Mesendoderm (in vitro differentiated cells): ENCODE measurements at regions not wholly inside any gene's neighbourhood (a gene's known extent, or its start where the extent isn't known, plus 50 kb on each side); places are given as distances from the start of the nearest gene placed in this dataset.

Experiments
- DNase-seq: peaks from one replicate; pipeline ENCODE4 v3.0.0; 2013
- H2AK5ac ChIP-seq: 2 replicates; pipeline ENCODE4 v1.6.1; 2013; ENCODE audit warnings: low read length, inconsistent platforms
- H2BK120ac ChIP-seq: 2 replicates; pipeline ENCODE4 v1.6.1; 2013; ENCODE audit warnings: low read depth, mild to moderate bottlenecking, low read length, moderate library complexity, mixed read lengths
- H2BK15ac ChIP-seq: replicated peaks from 2 replicates; pipeline ENCODE4 v1.6.1; 2013; ENCODE audit warnings: low read depth, mild to moderate bottlenecking, moderate library complexity
- H2BK5ac ChIP-seq: 2 replicates; pipeline ENCODE4 v1.6.1; 2013; ENCODE audit warnings: low read length, inconsistent platforms
- H3K18ac ChIP-seq: 2 replicates; pipeline ENCODE4 v1.6.1; 2013; ENCODE audit warnings: mild to moderate bottlenecking, low read length, mixed read lengths
- H3K23ac ChIP-seq: one replicate; pipeline ENCODE4 v1.6.1; 2013; ENCODE audit warnings: low read length
- H3K27ac ChIP-seq: 2 replicates; pipeline ENCODE4 v1.5.1; 2013; ENCODE audit warnings: low read depth, mild to moderate bottlenecking, inconsistent platforms, low read length, moderate library complexity
- H3K27me3 ChIP-seq: 2 replicates; pipeline ENCODE4 v1.6.1; 2013; ENCODE audit warnings: low read length, control low read depth, mild to moderate bottlenecking, inconsistent platforms; ENCODE audit not compliant: insufficient read depth, poor library complexity
- H3K36me3 ChIP-seq: 2 replicates; pipeline ENCODE4 v1.6.1; 2013; ENCODE audit warnings: low read length, inconsistent platforms; ENCODE audit not compliant: control insufficient read depth, insufficient read depth
- H3K4ac ChIP-seq: one replicate; pipeline ENCODE4 v1.6.1; 2013; ENCODE audit warnings: low read depth, mild to moderate bottlenecking, low read length, moderate library complexity
- H3K4me1 ChIP-seq: 2 replicates; pipeline ENCODE4 v1.6.1; 2013; ENCODE audit warnings: low read depth, low read length, inconsistent platforms; ENCODE audit not compliant: control insufficient read depth
- H3K4me2 ChIP-seq: 2 replicates; pipeline ENCODE4 v1.6.1; 2013; ENCODE audit warnings: low read length
- H3K4me3 ChIP-seq: 2 replicates; pipeline ENCODE4 v1.5.1; 2013; ENCODE audit warnings: mild to moderate bottlenecking, low read length
- H3K56ac ChIP-seq: one replicate; pipeline ENCODE4 v1.6.1; 2013; ENCODE audit warnings: low read length
- H3K79me1 ChIP-seq: 2 replicates; pipeline ENCODE4 v1.6.1; 2013; ENCODE audit warnings: low read length, inconsistent platforms
- H3K79me2 ChIP-seq: 2 replicates; pipeline ENCODE4 v1.6.1; 2013; ENCODE audit warnings: mild to moderate bottlenecking, low read length; ENCODE audit not compliant: control insufficient read depth, insufficient read depth
- H3K9ac ChIP-seq: 2 replicates; pipeline ENCODE4 v1.6.1; 2013; ENCODE audit warnings: low read length, inconsistent platforms
- H4K5ac ChIP-seq: one replicate; pipeline ENCODE4 v1.6.1; 2013; ENCODE audit warnings: low read length
- H4K8ac ChIP-seq: one replicate; pipeline ENCODE4 v1.6.1; 2013; ENCODE audit warnings: low read depth, mild to moderate bottlenecking, control low read depth, low read length, moderate library complexity
- WGBS: extraction: QIAGEN DNeasy Blood & Tissue Kit; methylation state at CpG from one replicate; pipeline ENCODE4 v1.1.7; 2013; ENCODE audit warnings: low lambda C conversion rate, missing lambda C conversion rate; ENCODE audit not compliant: insufficient coverage; ENCODE audit errors: extremely low coverage; 5-methylcytosine and 5-hydroxymethylcytosine counted together

- Histone ChIP-seq H3K23ac (no peak overlapping the region), H3K18ac (no peak overlapping the region), H3K27me3 (no peaks in the 10 kb centered on the region), H3K79me1 (no peaks in the 10 kb centered on the region), H3K36me3 (no peaks in the 10 kb centered on the region), H2BK15ac (no peak overlapping the region), H2BK120ac (no peak overlapping the region), H3K27ac (no peak overlapping the region), H2AK5ac (no peak overlapping the region), H3K56ac (no peak overlapping the region), H3K4me3 (no peak overlapping the region), H3K4me1 (no peaks in the 10 kb centered on the region), H3K79me2 (no peaks in the 10 kb centered on the region), H3K4ac (no peak overlapping the region), H4K8ac (no peak overlapping the region), H2BK5ac (no peak overlapping the region), H3K9ac (no peak overlapping the region), H4K5ac (no peak overlapping the region), H3K4me2 (no peak overlapping the region)
- no peak for DNase-seq
These were observed 443.6 kb downstream of the PLPP3 start for GRCh38 chr1:56135864-56136147.

GRCh38 chr1:56135069-56135863 lies 444.1 kb downstream of the PLPP3 start:
- Histone ChIP-seq H2BK120ac (no peak overlapping the region), H3K56ac (no peak overlapping the region), H4K5ac (no peak overlapping the region), H2BK15ac (no peak overlapping the region), H3K4me2 (no peak overlapping the region), H2BK5ac (no peak overlapping the region), H3K9ac (no peak overlapping the region), H3K4ac (no peak overlapping the region), H3K36me3 (no peaks in the 10 kb centered on the region), H3K27me3 (no peaks in the 10 kb centered on the region), H3K27ac (no peak overlapping the region), H3K4me3 (no peak overlapping the region), H3K79me2 (no peaks in the 10 kb centered on the region), H3K18ac (no peak overlapping the region), H3K4me1 (no peaks in the 10 kb centered on the region), H3K79me1 (no peaks in the 10 kb centered on the region), H3K23ac (no peak overlapping the region), H4K8ac (no peak overlapping the region), H2AK5ac (no peak overlapping the region)
- DNase-seq = no peak
- no CpG with 5 or more reads among the region's 5 CpGs for WGBS

- Histone ChIP-seq H3K27ac (no peak overlapping the region), H3K4me2 (no peak overlapping the region), H3K9ac (no peak overlapping the region), H3K56ac (no peak overlapping the region), H3K79me2 (no peaks in the 10 kb centered on the region), H2BK15ac (no peak overlapping the region), H2AK5ac (no peak overlapping the region), H3K4me3 (no peak overlapping the region), H3K4ac (no peak overlapping the region), H3K4me1 (no peaks in the 10 kb centered on the region), H3K79me1 (no peaks in the 10 kb centered on the region), H3K23ac (no peak overlapping the region), H3K27me3 (no peaks in the 10 kb centered on the region), H3K36me3 (no peaks in the 10 kb centered on the region), H3K18ac (no peak overlapping the region), H4K5ac (no peak overlapping the region), H2BK5ac (no peak overlapping the region), H4K8ac (no peak overlapping the region), H2BK120ac (no peak overlapping the region)
- WGBS = no CpG with 5 or more reads among the region's 7 CpGs
- DNase-seq = no peak
These were observed 445.6 kb downstream of the PLPP3 start for GRCh38 chr1:56133522-56134472.

GRCh38 chr1:56132520-56132919 lies 446.8 kb downstream of the PLPP3 start:
- no peaks in the 10 kb centered on the region for H3K4me1 ChIP-seq
- no peak overlapping the region for H4K8ac ChIP-seq
- H3K4ac ChIP-seq = no peak overlapping the region
- no peaks in the 10 kb centered on the region for H3K36me3 ChIP-seq
- no peak overlapping the region for H2BK5ac ChIP-seq
- H2BK15ac ChIP-seq = no peak overlapping the region
- no peak for DNase-seq
- no peak overlapping the region for H3K9ac ChIP-seq
- H4K5ac ChIP-seq = no peak overlapping the region
- H3K27me3 ChIP-seq = no peaks in the 10 kb centered on the region
- H2AK5ac ChIP-seq = no peak overlapping the region
- no peak overlapping the region for H3K56ac ChIP-seq
- no peaks in the 10 kb centered on the region for H3K79me2 ChIP-seq
- H3K4me3 ChIP-seq = no peak overlapping the region
- H3K79me1 ChIP-seq = no peaks in the 10 kb centered on the region
- H3K23ac ChIP-seq = no peak overlapping the region
- no peak overlapping the region for H3K18ac ChIP-seq
- H3K4me2 ChIP-seq = no peak overlapping the region
- WGBS = no CpG with 5 or more reads among the region's 4 CpGs
- no peak overlapping the region for H2BK120ac ChIP-seq
- no peak overlapping the region for H3K27ac ChIP-seq

- Histone ChIP-seq H3K79me1 (no peaks in the 10 kb centered on the region), H3K79me2 (no peaks in the 10 kb centered on the region), H2BK5ac (no peak overlapping the region), H3K27me3 (no peaks in the 10 kb centered on the region), H3K36me3 (no peaks in the 10 kb centered on the region), H3K27ac (no peak overlapping the region), H3K9ac (no peak overlapping the region), H2AK5ac (no peak overlapping the region), H4K8ac (no peak overlapping the region), H3K4me2 (no peak overlapping the region), H2BK120ac (no peak overlapping the region), H3K18ac (no peak overlapping the region), H2BK15ac (no peak overlapping the region), H3K4me1 (no peaks in the 10 kb centered on the region), H3K23ac (no peak overlapping the region), H3K4ac (no peak overlapping the region), H3K4me3 (no peak overlapping the region), H3K56ac (no peak overlapping the region), H4K5ac (no peak overlapping the region)
- WGBS = no CpG with 5 or more reads among the region's 3 CpGs
- DNase-seq = no peak
These were observed 449.5 kb downstream of the PLPP3 start for GRCh38 chr1:56129837-56130236.
